ENCODE measurements at regions not wholly inside any gene's neighbourhood (a gene's known extent, or its start where the extent isn't known, plus 50 kb on each side); places are given as distances from the start of the nearest gene placed in this dataset.
A peak's percentile ranks its signal among the peaks of the same experiment; 100 is the strongest.
"Not testable (repeated sequence)": the region's sequence is repeated elsewhere in the genome, so short reads cannot be mapped to it uniquely, and the experiment has no call there.

- DNase-seq = no peak
Observed at GRCh38 chr2:238502088-238502810, 75.5 kb downstream of the ASB1 start.

DNA sequence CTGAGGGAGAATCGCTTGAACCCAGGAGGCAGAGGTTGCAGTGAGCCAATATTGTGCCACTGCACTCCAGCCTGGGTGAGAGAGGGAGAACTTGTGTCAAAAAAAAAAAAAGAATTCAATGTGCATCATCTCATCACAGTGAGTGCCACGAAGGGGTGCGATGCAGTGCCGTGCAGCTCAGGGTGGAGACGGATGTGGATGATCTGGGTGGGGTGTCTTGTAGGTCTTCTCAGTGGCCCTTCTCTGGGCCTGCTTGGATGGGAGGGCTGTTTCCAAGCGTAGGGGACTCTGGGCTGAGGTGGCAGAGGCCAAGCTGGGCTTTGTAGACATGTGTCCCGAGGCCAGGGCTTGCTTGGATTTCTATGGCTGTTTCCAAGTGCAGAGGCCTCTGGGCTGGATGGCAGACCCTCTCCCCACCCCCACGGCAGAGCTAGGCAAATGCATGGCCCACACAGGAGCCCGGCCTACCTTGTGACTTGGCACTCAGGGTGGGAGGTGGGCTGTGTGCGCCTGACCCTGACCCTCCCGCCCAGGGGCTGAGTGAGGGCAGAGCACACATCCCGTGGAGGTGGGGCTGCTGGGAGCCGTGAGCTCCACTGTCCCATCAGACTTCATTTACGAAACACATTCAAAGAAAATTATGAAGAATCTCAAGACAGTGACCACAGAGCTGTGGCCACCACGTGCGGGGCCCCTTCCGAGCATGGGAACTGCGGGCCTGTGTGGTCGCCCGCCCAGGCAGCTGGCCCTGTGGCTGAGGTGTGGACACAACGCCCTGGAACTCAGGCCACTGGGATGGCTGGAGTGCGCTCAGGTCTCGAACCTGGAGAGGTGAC lies 76.4 kb downstream of the ASB1 start:
- no peak for DNase-seq

DNA sequence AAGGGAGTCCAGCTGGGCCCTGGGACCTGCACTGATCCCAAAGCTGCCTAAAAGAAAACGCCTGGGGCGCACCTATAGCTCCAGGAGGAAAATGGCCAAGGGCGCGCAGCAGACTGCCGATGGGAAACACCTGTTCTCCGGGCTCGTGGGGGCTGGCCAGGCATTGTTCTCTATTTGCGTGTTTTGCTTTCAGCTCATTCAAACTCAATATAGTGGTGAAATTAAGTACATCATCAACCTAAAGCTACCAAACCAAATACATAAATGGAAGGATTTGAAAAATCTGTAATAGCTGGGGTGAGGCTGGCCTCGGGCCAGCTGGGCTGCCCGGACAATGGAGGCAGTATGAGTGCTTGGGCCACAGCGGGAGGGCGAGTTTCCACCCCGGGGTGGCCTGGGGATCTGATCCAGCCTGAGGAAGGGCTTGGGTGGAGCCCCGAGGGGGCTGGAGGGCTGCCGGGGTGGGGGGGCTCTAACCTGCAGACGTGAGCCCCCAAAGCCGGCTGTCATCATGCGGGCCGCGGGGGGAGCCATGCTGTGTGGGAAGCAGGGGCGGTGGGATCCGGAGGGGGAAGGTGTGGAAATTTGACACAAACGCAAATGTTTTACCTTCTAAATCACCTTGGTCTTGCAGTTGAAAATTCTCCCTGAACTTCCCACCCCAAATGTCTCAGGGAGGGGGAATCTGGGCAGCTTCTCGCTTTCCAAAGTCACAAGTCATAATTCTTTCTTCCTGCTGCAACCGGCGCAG lies 77.6 kb downstream of the ASB1 start:
- DNase-seq = no peak

DNA sequence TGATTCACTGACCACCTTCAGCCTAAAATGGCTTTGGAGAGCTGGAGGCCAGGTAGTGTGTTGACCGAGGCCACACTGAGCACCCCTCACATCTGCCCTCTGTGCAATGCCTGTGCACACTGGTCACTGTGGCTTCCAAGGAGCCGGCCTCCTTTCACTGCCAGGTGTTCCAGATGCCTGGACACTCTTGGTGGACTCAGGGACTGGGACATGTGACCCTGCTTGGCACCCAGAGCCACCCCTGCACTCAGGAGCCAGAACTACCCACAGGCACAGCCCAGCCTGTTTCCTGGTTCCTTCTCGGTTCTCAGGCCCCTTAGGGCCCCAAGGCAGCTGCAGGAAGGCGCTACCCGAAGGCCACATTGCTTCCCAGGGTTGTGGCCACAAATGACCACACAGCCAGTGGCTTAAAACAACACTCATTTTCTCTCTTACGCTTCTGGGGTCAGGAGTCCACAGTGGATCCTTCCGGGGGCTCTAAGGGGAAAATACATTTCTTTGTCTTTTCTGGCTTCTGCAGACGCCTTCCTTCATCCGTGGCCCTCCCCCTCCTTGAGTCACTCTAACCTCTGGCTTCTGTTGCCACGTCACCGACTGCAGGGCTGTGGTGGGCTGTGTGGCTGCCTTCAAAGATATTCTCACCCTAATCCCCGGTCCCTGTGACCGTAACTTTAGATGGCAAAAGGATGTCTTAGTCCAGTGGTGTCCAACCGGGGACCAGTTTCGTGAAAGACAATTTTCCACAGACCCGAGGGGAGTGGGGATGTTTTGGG lies 78.6 kb downstream of the ASB1 start:
- no peak for DNase-seq

DNA sequence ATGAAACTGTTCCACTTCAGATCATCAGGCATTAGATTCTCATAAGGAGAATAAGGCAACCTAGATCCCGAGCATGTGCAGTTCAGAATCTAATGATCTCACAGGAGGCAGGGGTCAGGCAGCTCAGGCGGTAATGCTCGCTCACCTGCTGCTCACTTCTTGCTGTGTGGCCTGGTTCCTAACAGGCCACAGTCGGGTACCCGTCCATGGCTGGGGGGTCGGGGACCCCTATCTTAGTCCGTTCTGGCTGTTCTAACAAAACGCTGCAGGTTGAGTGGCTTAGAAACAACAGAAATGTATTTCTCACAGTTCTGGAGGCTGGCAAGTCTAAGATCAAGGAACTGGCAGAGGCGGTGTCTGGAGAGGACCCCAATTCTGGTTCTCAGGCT lies 79.2 kb downstream of the ASB1 start:
- DNase-seq = no peak

GRCh38 chr2:238506371-238507068 lies 79.8 kb downstream of the ASB1 start:
- no peak for DNase-seq

DNA sequence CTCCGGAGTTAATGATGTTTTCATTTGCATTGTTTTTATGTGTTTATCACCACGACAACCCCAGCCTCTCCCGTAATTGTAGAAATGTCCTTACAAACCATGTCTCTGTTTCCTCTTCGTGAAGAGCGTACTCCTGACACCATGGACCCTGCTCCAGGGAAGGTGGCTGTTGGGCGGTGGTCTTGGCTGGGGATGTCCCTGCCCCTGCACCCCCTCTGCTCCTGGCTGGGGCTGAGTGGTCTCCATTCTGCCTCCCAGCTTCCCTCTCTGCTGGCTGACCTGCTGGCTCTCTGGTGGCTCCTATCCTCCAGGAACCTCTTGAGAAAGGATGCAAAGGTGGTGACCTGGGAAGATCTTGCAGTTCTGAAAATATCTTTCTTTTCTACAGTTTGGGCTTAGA lies 81.1 kb downstream of the ASB1 start:
- no peak for DNase-seq

DNA sequence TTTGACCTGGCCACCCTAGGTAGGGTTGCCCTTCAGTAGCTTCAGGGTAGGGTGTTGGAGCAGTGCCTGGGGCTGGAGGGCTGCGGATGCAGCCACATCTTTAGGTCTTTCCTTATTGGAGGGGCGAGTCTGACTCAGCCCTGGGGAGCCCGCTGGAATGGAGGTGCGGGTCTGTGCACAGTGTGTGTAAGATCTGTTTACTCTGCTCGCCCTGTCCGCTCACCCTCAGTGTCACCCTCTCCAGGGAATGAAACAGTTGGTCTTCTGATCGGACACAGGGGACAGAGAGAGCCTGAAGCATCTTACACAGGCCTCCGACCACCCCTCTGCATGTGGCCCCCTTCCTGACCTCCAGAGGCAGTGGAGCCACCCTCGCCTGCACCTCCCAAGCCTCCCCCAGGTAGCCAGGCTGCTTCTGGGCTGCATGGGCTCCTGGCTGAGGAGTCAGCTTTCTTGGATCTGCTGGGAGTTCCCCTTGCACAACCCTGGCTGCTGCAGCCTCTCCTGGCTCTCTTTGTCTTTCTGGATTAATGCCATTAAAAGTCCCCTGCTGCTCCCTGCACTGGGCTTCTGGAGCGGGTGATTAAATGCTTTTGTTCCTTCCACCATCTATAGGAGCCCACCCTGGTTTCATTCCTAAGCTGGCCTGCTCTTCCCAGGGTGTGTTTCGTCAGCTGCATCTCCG lies 82.6 kb downstream of the ASB1 start:
- DNase-seq = no peak

- DNase-seq = no peak
Observed at GRCh38 chr2:238509903-238510302, 83.2 kb downstream of the ASB1 start.

GRCh38 chr2:238510911-238511613 lies 84.3 kb downstream of the ASB1 start:
- DNase-seq = no peak

DNA sequence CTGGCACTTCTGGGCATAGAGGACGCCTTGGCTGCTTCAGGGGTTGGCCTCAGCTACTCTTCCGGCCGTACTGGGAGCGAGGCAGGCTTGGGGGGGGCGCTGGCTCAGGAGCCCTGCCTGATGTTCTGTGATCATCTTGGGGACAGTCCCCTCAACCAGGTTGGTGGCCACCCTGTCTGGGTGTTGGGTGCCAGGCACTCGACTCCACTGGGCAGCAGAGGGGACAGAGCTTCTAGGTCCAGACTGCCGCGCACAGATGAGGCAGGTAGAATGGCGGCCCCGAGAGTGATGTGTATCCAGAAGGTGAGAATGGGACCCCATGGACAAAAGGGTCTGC lies 84.9 kb downstream of the ASB1 start:
- DNase-seq = no peak

DNA sequence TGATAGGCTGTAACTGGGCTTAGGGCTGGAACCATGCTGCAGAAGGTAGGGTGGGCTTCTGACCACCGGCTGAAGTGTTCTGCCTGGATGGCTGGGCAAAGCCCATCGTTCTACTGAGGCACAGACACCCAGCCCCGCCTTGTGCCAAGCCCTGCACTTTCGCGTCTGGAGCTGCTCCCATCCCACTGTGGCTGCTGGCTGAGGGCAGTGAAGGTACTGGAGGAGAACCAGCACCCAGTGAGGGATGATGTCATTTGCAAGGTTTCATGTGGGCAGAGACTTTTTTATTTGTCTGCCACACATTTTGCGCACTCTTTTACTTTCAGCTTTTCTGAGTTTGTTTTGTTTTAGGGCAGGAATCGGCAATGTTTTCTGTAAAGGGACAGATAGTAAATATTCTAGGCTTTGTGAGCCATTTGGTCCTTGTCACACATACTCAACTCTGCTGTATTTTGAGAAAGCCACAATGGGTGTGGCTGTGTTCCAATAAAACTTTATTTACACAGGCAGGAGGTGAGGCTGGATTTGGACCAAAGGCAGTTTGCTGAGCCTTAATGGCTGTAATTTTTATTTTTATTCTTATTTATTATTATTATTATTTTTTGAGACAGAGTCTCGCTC lies 85.6 kb downstream of the ASB1 start:
- no peak for DNase-seq

- DNase-seq = no peak
Observed at GRCh38 chr2:238513346-238513745, 86.6 kb downstream of the ASB1 start.

GRCh38 chr2:238514024-238514423 lies 87.3 kb downstream of the ASB1 start:
- DNase-seq = not testable (repeated sequence)

DNA sequence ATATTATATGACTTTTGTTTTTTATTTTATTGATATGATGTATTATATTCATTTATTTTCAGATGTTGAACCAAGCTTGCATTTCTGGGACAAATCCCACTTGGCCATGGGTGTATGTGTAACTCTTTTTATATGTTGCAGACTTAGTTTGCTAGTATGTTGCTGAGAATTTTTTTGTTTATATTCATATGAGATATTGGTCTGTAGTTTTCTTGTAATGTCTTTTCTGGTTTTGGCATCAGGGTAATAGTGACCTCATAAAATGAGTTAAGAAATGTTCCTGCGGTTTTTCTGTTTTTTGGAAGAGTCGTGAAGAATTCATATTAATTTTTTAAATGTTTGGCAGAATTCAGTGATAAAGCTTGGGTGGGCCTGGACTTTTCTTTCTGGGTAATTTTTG lies 88.7 kb downstream of the ASB1 start:
- no peak for DNase-seq

GRCh38 chr2:238517209-238517608 lies 90.5 kb downstream of the ASB1 start:
- DNase-seq = no peak

GRCh38 chr2:238518172-238518820 lies 91.6 kb downstream of the ASB1 start:
- DNase-seq = peak; percentile 9

DNA sequence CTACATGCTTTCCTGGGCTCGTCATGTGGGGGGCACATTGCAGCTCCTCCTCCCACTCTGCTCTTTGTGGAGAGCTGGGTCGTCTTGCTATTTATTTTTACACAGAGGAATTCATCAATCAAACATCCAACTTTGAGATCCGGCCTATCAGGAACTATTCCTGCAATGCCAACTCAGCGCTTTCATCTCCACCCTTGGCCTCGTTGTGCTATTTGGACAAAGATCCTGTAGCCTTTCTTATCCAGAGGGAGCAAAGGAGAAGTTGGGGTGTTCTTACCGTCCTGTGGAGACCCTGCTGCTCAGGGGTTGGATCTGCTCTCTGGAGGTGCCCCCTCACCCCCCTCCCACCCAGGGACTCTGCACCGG lies 92.1 kb downstream of the ASB1 start:
- no peak for DNase-seq

GRCh38 chr2:238520359-238520886 lies 93.7 kb downstream of the ASB1 start:
- no peak for DNase-seq

- no peak for DNase-seq
Observed at GRCh38 chr2:238521002-238521401, 94.3 kb downstream of the ASB1 start.
